Aorta (tissue), 5 donors: ENCODE measurements at regions not wholly inside any gene's neighbourhood (a gene's known extent, or its start where the extent isn't known, plus 50 kb on each side); places are given as distances from the start of the nearest gene placed in this dataset.

Source experiments
- ATAC-seq: fragments of 200-7000 bp; cut with Tn5 transposase; one replicate; pipeline ENCODE4 v1.9.1; 2022; ENCODE audit warnings: moderate library complexity; ENCODE audit not compliant: low FRiP score
- DNase-seq, 2 donors: peaks; one replicate each; pipeline ENCODE4 v3.0.0-alpha.2; 2020
- H3K27ac ChIP-seq, 2 donors: one replicate each; pipeline ENCODE4 v1.5.1; 2013; ENCODE audit warnings: low read length in 2 of 2, mild to moderate bottlenecking in 2 of 2, moderate library complexity in 2 of 2, control low read depth in 1 of 2, inconsistent platforms in 1 of 2, low read depth in 1 of 2
- H3K27me3 ChIP-seq, 2 donors: one replicate each; pipeline ENCODE4 v1.6.1; 2013; ENCODE audit warnings: control low read depth in 1 of 2, low read length in 1 of 2, mild to moderate bottlenecking in 1 of 2, moderate library complexity in 1 of 2; ENCODE audit not compliant: insufficient read depth in 2 of 2, control insufficient read depth in 1 of 2
- H3K36me3 ChIP-seq, 2 donors: one replicate each; pipeline ENCODE4 v1.6.1; 2013; ENCODE audit warnings: control low read depth in 1 of 2, low read length in 1 of 2, mild to moderate bottlenecking in 1 of 2; ENCODE audit not compliant: insufficient read depth in 2 of 2, control insufficient read depth in 1 of 2
- H3K4me1 ChIP-seq, 2 donors: one replicate each; pipeline ENCODE4 v1.6.1; 2013; ENCODE audit warnings: low read length in 2 of 2, control low read depth in 1 of 2, mild to moderate bottlenecking in 1 of 2, moderate library complexity in 1 of 2; ENCODE audit not compliant: insufficient read depth in 2 of 2, control insufficient read depth in 1 of 2
- H3K4me3 ChIP-seq, 2 donors: one replicate each; pipeline ENCODE4 v1.5.1; 2013; ENCODE audit warnings: low read length in 2 of 2, control low read depth in 1 of 2, mild to moderate bottlenecking in 1 of 2
- H3K9me3 ChIP-seq: one replicate; pipeline ENCODE4 v1.6.1; 2013; ENCODE audit warnings: mild to moderate bottlenecking, low read length; ENCODE audit not compliant: control insufficient read depth
- WGBS, 2 donors: extraction: QIAGEN DNeasy Blood & Tissue Kit; methylation state at CpG; one replicate each; pipeline ENCODE4 v1.1.7; 2013; 5-methylcytosine and 5-hydroxymethylcytosine counted together
- intact Hi-C, 2 donors: fragments of 100-400 bp; cut with DNase I; formaldehyde crosslinking; loops; one replicate each; pipeline versions ENCODE4 v1.14.2 to v1.15.0; 2022
- donor health status: healthy with polysubstance abuse.
- donor health status: Bipolar disorder and iron deficiency.
- donor health status: DM: no; HTN: no; CAD: no.
- donor health status: DM: no; HTN: no; CAD: no.
- donor health status: DM: yes; HTN: yes; CAD: no.

- Histone ChIP-seq H3K36me3 (no peaks in the 10 kb centered on the region), H3K27me3 (no peaks in the 10 kb centered on the region), H3K27ac (no peak overlapping the region), H3K4me1 (peaks cover 0 to 3% of the 10 kb centered on the region in 2 donors), H3K4me3 (no peak overlapping the region), H3K9me3 (no peaks in the 10 kb centered on the region)
- 45 to 49% methylated on average over 4 of the region's 4 CpGs for WGBS, 2 donors
- DNase-seq (no peak), ATAC-seq (no peak)
- intact Hi-C loops, result no loop called here
These were observed 503.7 kb downstream of the SPATA31D1 start for GRCh38 chr9:82492274-82492673.

GRCh38 chr9:82495884-82496777 is 507.6 kb downstream of the SPATA31D1 start:
- H3K9me3 ChIP-seq, result no peaks in the 10 kb centered on the region

DNA sequence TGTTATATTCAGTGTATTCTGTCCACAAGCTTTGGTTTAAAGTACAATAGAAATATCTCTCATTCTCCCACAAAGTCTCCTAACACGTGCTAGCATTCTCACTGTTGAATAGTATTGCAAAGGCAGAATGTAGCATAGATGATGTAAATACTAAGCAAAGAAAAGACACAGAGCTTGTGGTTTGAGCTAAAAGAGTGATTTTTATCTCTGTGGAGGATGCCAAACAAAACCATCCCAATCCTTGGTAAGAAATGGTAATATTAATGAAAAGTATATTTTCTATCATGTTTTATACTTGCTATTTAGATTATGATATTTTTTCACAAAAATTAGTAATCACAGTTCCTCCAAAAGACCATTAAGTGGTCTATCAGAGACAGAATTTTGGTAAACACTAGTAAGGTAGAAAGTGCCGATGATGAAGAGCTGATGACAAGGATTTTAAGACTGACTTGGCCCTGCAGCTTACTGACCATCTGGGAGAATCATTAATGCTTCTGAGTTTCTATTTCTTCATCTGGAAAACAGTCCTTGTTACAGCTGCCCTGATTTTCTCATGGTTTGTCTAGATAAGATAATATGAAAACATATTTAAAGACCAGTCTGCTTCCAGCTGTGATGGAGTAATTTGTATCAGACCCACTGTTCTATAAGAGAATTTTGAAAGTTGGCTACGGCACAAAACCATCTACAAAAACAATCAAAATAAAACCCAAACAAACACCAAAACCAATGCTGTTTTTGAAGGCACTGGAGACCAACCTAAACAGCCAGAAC is 510.2 kb downstream of the SPATA31D1 start:
- DNase-seq (no peak), ATAC-seq (no peak)
- intact Hi-C loops, result no loop called here
- Histone ChIP-seq H3K4me3 (no peak overlapping the region), H3K27me3 (no peaks in the 10 kb centered on the region), H3K9me3 (no peaks in the 10 kb centered on the region), H3K36me3 (no peaks in the 10 kb centered on the region), H3K27ac (no peak overlapping the region), H3K4me1 (no peaks in the 10 kb centered on the region)
- WGBS, 2 donors, result 78 to 83% methylated on average over 3 of the region's 3 CpGs

More at GRCh38 chr9:82495884-82496777, 507.6 kb downstream of the SPATA31D1 start:
- DNase-seq, result peak in 1 of 2 donors; percentile 56
- H3K27ac ChIP-seq, result no peak overlapping the region
- H3K4me1 ChIP-seq, result no peaks in the 10 kb centered on the region
- no peaks in the 10 kb centered on the region for H3K27me3 ChIP-seq
- intact Hi-C loops, result no loop called here
- H3K4me3 ChIP-seq, result no peak overlapping the region
- no peaks in the 10 kb centered on the region for H3K36me3 ChIP-seq
- no peak for ATAC-seq
- 72 to 73% methylated on average over 16 of the region's 16 CpGs for WGBS, 2 donors

- intact Hi-C loops, result no loop called here
- ATAC-seq (no peak), DNase-seq (no peak)
- Histone ChIP-seq H3K27me3 (no peaks in the 10 kb centered on the region), H3K27ac (no peak overlapping the region), H3K36me3 (no peaks in the 10 kb centered on the region), H3K9me3 (peaks cover under 1% of the 10 kb centered on the region), H3K4me1 (no peaks in the 10 kb centered on the region), H3K4me3 (no peak overlapping the region)
These were observed 510.8 kb downstream of the SPATA31D1 start for GRCh38 chr9:82499337-82499736.

GRCh38 chr9:82504620-82505019 is 516.0 kb downstream of the SPATA31D1 start:
- H3K9me3 ChIP-seq, result peaks cover 5% of the 10 kb centered on the region
- intact Hi-C loops, result no loop called here
- no peaks in the 10 kb centered on the region for H3K36me3 ChIP-seq
- DNase-seq (no peak), ATAC-seq (no peak)
- H3K27me3 ChIP-seq, result no peaks in the 10 kb centered on the region
- no peak overlapping the region for H3K27ac ChIP-seq
- H3K4me1 ChIP-seq, result no peaks in the 10 kb centered on the region
- no peak overlapping the region for H3K4me3 ChIP-seq
- 69 to 84% methylated on average over 2 of the region's 2 CpGs for WGBS, 2 donors

- Histone ChIP-seq H3K4me3 (no peak overlapping the region), H3K4me1 (peaks cover 3 to 6% of the 10 kb centered on the region in 2 donors), H3K27ac (no peak overlapping the region), H3K9me3 (no peaks in the 10 kb centered on the region), H3K27me3 (no peaks in the 10 kb centered on the region), H3K36me3 (no peaks in the 10 kb centered on the region)
- WGBS, 2 donors, result 96 to 97% methylated on average over 7 of the region's 7 CpGs
- DNase-seq (no peak), ATAC-seq (no peak)
- intact Hi-C loops, result no loop called here
These were observed 523.1 kb downstream of the SPATA31D1 start for GRCh38 chr9:82511626-82512025.

DNA sequence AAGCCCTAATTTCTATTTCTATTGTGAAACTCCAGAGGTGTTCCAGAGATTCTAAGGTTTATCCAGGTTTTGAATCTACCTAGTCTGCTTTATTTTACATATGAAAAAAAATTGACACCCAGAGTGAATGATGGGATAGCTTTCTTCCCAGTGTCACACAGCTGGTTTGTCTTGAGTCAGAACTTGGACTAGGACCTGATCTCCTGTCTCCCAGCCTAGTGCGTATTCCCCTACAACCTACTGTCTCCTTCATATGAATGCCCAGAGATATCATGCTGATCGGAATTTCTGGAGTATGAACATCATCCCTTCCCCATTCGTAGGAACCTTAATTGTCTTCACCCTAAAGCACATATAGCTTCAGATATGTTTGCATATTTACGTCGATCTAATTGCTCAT is 524.2 kb downstream of the SPATA31D1 start:
- Histone ChIP-seq H3K9me3 (no peaks in the 10 kb centered on the region), H3K36me3 (no peaks in the 10 kb centered on the region), H3K4me3 (no peak overlapping the region), H3K4me1 (peaks cover 3 to 6% of the 10 kb centered on the region in 2 donors), H3K27ac (no peak overlapping the region), H3K27me3 (no peaks in the 10 kb centered on the region)
- intact Hi-C loops, result no loop called here
- ATAC-seq, result no peak
- WGBS, 2 donors, result 57 to 58% methylated on average over 5 of the region's 5 CpGs
- no peak for DNase-seq

DNA sequence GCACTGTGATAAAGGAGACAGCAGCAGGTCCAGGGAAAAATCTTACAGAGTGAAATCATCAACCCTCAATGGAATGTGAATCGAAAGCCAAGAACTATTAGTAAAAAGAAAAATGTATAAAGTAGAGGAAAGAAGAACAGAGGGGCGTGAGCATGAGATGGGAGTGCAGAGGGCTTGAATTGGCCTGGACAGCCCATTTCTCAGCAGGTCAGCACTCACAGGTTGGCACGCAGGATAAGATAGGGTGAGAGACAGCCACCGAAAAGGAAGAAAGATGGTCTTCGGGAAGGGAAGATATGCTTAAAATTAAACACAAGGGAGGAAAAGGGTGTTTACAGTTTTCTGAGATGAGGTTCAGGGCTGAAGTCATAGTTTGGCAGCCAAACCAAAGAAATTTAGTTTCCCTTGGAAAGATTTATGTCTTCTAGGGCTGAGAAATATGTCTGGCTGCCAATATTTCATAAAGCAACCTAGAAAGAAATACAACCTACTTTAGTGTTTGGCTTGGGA is 524.7 kb downstream of the SPATA31D1 start:
- ATAC-seq (peak; percentile 75), DNase-seq (no peak)
- no peak overlapping the region for H3K4me3 ChIP-seq
- no peaks in the 10 kb centered on the region for H3K36me3 ChIP-seq
- no peak overlapping the region for H3K27ac ChIP-seq
- no peaks in the 10 kb centered on the region for H3K9me3 ChIP-seq
- peaks cover 3 to 6% of the 10 kb centered on the region in 2 donors for H3K4me1 ChIP-seq
- WGBS, 2 donors, result 2 to 5% methylated on average over 5 of the region's 5 CpGs
- no peaks in the 10 kb centered on the region for H3K27me3 ChIP-seq
- intact Hi-C loops, result no loop called here
